ENCODE measurements at regions not wholly inside any gene's neighbourhood (a gene's known extent, or its start where the extent isn't known, plus 50 kb on each side); places are given as distances from the start of the nearest gene placed in this dataset.

GRCh38 chr4:125958519-125958918 is 643.8 kb downstream of the FAT4 start:
- Mint-ChIP-seq H3K36me3 (no peaks in the 10 kb centered on the region), H3K27ac (no peak overlapping the region), H3K4me1 (no peaks in the 10 kb centered on the region), H3K4me3 (no peak overlapping the region), H3K27me3 (no peaks in the 10 kb centered on the region), H3K9me3 (peaks cover 0 to 11% of the 10 kb centered on the region in 2 donors)
- ATAC-seq (replicated peaks) (no peak), DNase-seq (no peak)

GRCh38 chr4:125961626-125962025 is 646.9 kb downstream of the FAT4 start:
- no peak for DNase-seq
- H3K27me3 Mint-ChIP-seq = no peaks in the 10 kb centered on the region
- peaks cover 0 to 12% of the 10 kb centered on the region in 2 donors for H3K9me3 Mint-ChIP-seq
- no peak overlapping the region for H3K27ac Mint-ChIP-seq
- no peaks in the 10 kb centered on the region for H3K36me3 Mint-ChIP-seq
- no peak overlapping the region for H3K4me3 Mint-ChIP-seq
- no peak for ATAC-seq (replicated peaks)
- H3K4me1 Mint-ChIP-seq = no peaks in the 10 kb centered on the region

- H3K4me1 Mint-ChIP-seq = no peaks in the 10 kb centered on the region
- no peaks in the 10 kb centered on the region for H3K27me3 Mint-ChIP-seq
- DNase-seq (no peak), ATAC-seq (replicated peaks) (no peak)
- peaks cover 0 to 2% of the 10 kb centered on the region in 2 donors for H3K9me3 Mint-ChIP-seq
- H3K4me3 Mint-ChIP-seq = no peak overlapping the region
- H3K27ac Mint-ChIP-seq = no peak overlapping the region
- H3K36me3 Mint-ChIP-seq = no peaks in the 10 kb centered on the region
These were observed 661.2 kb downstream of the FAT4 start for GRCh38 chr4:125975861-125976397.

GRCh38 chr4:125979950-125980349 is 665.2 kb downstream of the FAT4 start:
- H3K4me1 Mint-ChIP-seq = no peaks in the 10 kb centered on the region
- no peak for ATAC-seq (replicated peaks)
- H3K4me3 Mint-ChIP-seq = no peak overlapping the region

GRCh38 chr4:125983168-125983567 is 668.4 kb downstream of the FAT4 start:
- Mint-ChIP-seq H3K36me3 (no peaks in the 10 kb centered on the region), H3K27me3 (no peaks in the 10 kb centered on the region), H3K27ac (no peak overlapping the region), H3K4me1 (no peaks in the 10 kb centered on the region), H3K4me3 (no peak overlapping the region), H3K9me3 (no peaks in the 10 kb centered on the region)
- ATAC-seq (replicated peaks) = no peak
- no peak for DNase-seq

More at GRCh38 chr4:125979950-125980349, 665.2 kb downstream of the FAT4 start:
- H3K9me3 Mint-ChIP-seq = no peaks in the 10 kb centered on the region
- no peak overlapping the region for H3K27ac Mint-ChIP-seq
- no peaks in the 10 kb centered on the region for H3K36me3 Mint-ChIP-seq
- DNase-seq = no peak
- no peaks in the 10 kb centered on the region for H3K27me3 Mint-ChIP-seq

- ATAC-seq (replicated peaks) = no peak
These were observed 671.1 kb downstream of the FAT4 start for GRCh38 chr4:125985856-125986255.

GRCh38 chr4:125986307-125986706 is 671.6 kb downstream of the FAT4 start:
- Mint-ChIP-seq H3K4me1 (no peaks in the 10 kb centered on the region), H3K27me3 (no peaks in the 10 kb centered on the region), H3K27ac (no peak overlapping the region), H3K9me3 (peaks cover 0 to 1% of the 10 kb centered on the region in 2 donors), H3K4me3 (no peak overlapping the region), H3K36me3 (no peaks in the 10 kb centered on the region)
- no peak for ATAC-seq (replicated peaks)
- DNase-seq = no peak

More at GRCh38 chr4:125985856-125986255, 671.1 kb downstream of the FAT4 start:
- Mint-ChIP-seq H3K9me3 (peaks cover 0 to 1% of the 10 kb centered on the region in 2 donors), H3K27me3 (no peaks in the 10 kb centered on the region), H3K4me3 (no peak overlapping the region), H3K36me3 (no peaks in the 10 kb centered on the region), H3K27ac (no peak overlapping the region), H3K4me1 (no peaks in the 10 kb centered on the region)
- no peak for DNase-seq

- Mint-ChIP-seq H3K36me3 (no peaks in the 10 kb centered on the region), H3K27ac (no peak overlapping the region), H3K4me1 (no peaks in the 10 kb centered on the region), H3K9me3 (peaks cover 0 to 1% of the 10 kb centered on the region in 2 donors), H3K27me3 (no peaks in the 10 kb centered on the region), H3K4me3 (no peak overlapping the region)
- ATAC-seq (replicated peaks) (no peak), DNase-seq (no peak)
These were observed 673.7 kb downstream of the FAT4 start for GRCh38 chr4:125988464-125988863.

- DNase-seq (no peak), ATAC-seq (replicated peaks) (no peak)
- no peaks in the 10 kb centered on the region for H3K4me1 Mint-ChIP-seq
- H3K9me3 Mint-ChIP-seq = peaks cover 0 to 1% of the 10 kb centered on the region in 2 donors
- no peak overlapping the region for H3K4me3 Mint-ChIP-seq
- no peak overlapping the region for H3K27ac Mint-ChIP-seq
- H3K27me3 Mint-ChIP-seq = no peaks in the 10 kb centered on the region
- no peaks in the 10 kb centered on the region for H3K36me3 Mint-ChIP-seq
These were observed 676.6 kb downstream of the FAT4 start for GRCh38 chr4:125991398-125991797.

- no peak for DNase-seq
- Mint-ChIP-seq H3K4me1 (no peaks in the 10 kb centered on the region), H3K36me3 (no peaks in the 10 kb centered on the region), H3K27ac (no peak overlapping the region), H3K27me3 (no peaks in the 10 kb centered on the region), H3K4me3 (no peak overlapping the region), H3K9me3 (peaks cover 0 to 1% of the 10 kb centered on the region in 2 donors)
- no peak for ATAC-seq (replicated peaks)
These were observed 678.1 kb downstream of the FAT4 start for GRCh38 chr4:125992891-125993290.

GRCh38 chr4:125994024-125994423 is 679.3 kb downstream of the FAT4 start:
- ATAC-seq (replicated peaks) = no peak
- DNase-seq = no peak
- peaks cover 3% of the 10 kb centered on the region in 2 donors for H3K9me3 Mint-ChIP-seq
- no peak overlapping the region for H3K27ac Mint-ChIP-seq
- no peaks in the 10 kb centered on the region for H3K4me1 Mint-ChIP-seq
- H3K36me3 Mint-ChIP-seq = no peaks in the 10 kb centered on the region
- H3K27me3 Mint-ChIP-seq = no peaks in the 10 kb centered on the region
- H3K4me3 Mint-ChIP-seq = no peak overlapping the region

GRCh38 chr4:125994430-125994829 is 679.7 kb downstream of the FAT4 start:
- DNase-seq = no peak
- no peak for ATAC-seq (replicated peaks)
- H3K4me3 Mint-ChIP-seq = no peak overlapping the region
- peaks cover 2 to 4% of the 10 kb centered on the region in 2 donors for H3K9me3 Mint-ChIP-seq
- no peak overlapping the region for H3K27ac Mint-ChIP-seq
- H3K4me1 Mint-ChIP-seq = no peaks in the 10 kb centered on the region
- no peaks in the 10 kb centered on the region for H3K36me3 Mint-ChIP-seq
- no peaks in the 10 kb centered on the region for H3K27me3 Mint-ChIP-seq

- Mint-ChIP-seq H3K27ac (no peak overlapping the region), H3K9me3 (peaks cover 0 to 2% of the 10 kb centered on the region in 2 donors), H3K36me3 (no peaks in the 10 kb centered on the region), H3K4me1 (no peaks in the 10 kb centered on the region), H3K27me3 (no peaks in the 10 kb centered on the region), H3K4me3 (no peak overlapping the region)
- no peak for DNase-seq
- ATAC-seq (replicated peaks) = no peak
These were observed 690.2 kb downstream of the FAT4 start for GRCh38 chr4:126004941-126005340.

- ATAC-seq (replicated peaks) = no peak
These were observed 692.4 kb downstream of the FAT4 start for GRCh38 chr4:126007142-126007541.

GRCh38 chr4:126012691-126013290 is 698.0 kb downstream of the FAT4 start:
- DNase-seq (no peak), ATAC-seq (replicated peaks) (no peak)
- Mint-ChIP-seq H3K4me3 (no peak overlapping the region), H3K27me3 (no peaks in the 10 kb centered on the region), H3K4me1 (no peaks in the 10 kb centered on the region), H3K36me3 (no peaks in the 10 kb centered on the region), H3K9me3 (peaks cover 3 to 5% of the 10 kb centered on the region in 2 donors), H3K27ac (no peak overlapping the region)

More at GRCh38 chr4:126007142-126007541, 692.4 kb downstream of the FAT4 start:
- Mint-ChIP-seq H3K4me1 (no peaks in the 10 kb centered on the region), H3K36me3 (no peaks in the 10 kb centered on the region), H3K9me3 (peaks cover 3 to 5% of the 10 kb centered on the region in 2 donors), H3K4me3 (no peak overlapping the region), H3K27ac (no peak overlapping the region), H3K27me3 (no peaks in the 10 kb centered on the region)
- DNase-seq = no peak
